H1 (cell line): ENCODE measurements at regions not wholly inside any gene's neighbourhood (a gene's known extent, or its start where the extent isn't known, plus 50 kb on each side); places are given as distances from the start of the nearest gene placed in this dataset.

ENCODE experiments used
- BACH1 ChIP-seq: IDR thresholded peaks from 2 replicates; pipeline ENCODE4 v1.6.1; 2012; ENCODE audit warnings: low read length, improper control_type of control experiment
- CBX5 ChIP-seq: fragments of 300-800, 300-1000 bp; sonication (generic); IDR thresholded peaks from 2 replicates; pipeline ENCODE4 v1.7.1; 2016; ENCODE audit warnings: antibody characterized with exemption, low read length, low read depth
- CHD7 ChIP-seq: fragments of 300-600 bp; sonication (generic); IDR thresholded peaks from 2 replicates; pipeline ENCODE4 v1.7.1; 2012; ENCODE audit warnings: low read length, moderate library complexity, mild to moderate bottlenecking, inconsistent platforms; ENCODE audit not compliant: insufficient replicate concordance
- CTCF ChIP-seq, 3 experiments: IDR thresholded peaks; 1 replicate in 2 of 3; 2 replicates in 1 of 3; pipeline versions ENCODE4 v1.5.1 to v1.6.1; 2011; ENCODE audit warnings: low read length in 3 of 3, mild to moderate bottlenecking in 3 of 3, inconsistent platforms in 2 of 3, low read depth in 1 of 3, moderate library complexity in 1 of 3; ENCODE audit not compliant: insufficient read depth in 1 of 3; ENCODE audit errors: control extremely low read depth in 1 of 3
- GABPA ChIP-seq: IDR thresholded peaks from 2 replicates; pipeline ENCODE4 v1.6.1; 2011; ENCODE audit warnings: mild to moderate bottlenecking, low read length, moderate library complexity, borderline replicate concordance; ENCODE audit not compliant: insufficient read depth
- KDM1A ChIP-seq: fragments of 200-600, 300-600 bp; sonication (generic); IDR thresholded peaks from 2 replicates; pipeline ENCODE4 v1.7.1; 2016; ENCODE audit warnings: mild to moderate bottlenecking, low read length, borderline replicate concordance
- KDM4A ChIP-seq: IDR thresholded peaks from one replicate; pipeline ENCODE4 v1.7.1; 2012; ENCODE audit warnings: low read depth, mild to moderate bottlenecking, moderate library complexity, low read length, inconsistent platforms; ENCODE audit not compliant: severe bottlenecking
- SIX5 ChIP-seq: IDR thresholded peaks from 2 replicates; pipeline ENCODE4 v1.6.1; 2011; ENCODE audit warnings: mild to moderate bottlenecking, low read depth, low read length
- TAF7 ChIP-seq: optimal IDR thresholded peaks from 2 replicates; pipeline ENCODE3; 2011; ENCODE audit warnings: low read depth, mild to moderate bottlenecking, inconsistent platforms, low read length, moderate library complexity, borderline replicate concordance

GRCh38 chr4:120491481-120491880 lies 424.8 kb upstream of the MAD2L1 start (continued):
- TF ChIP-seq CHD7, result no peak
- no peak for TF ChIP-seq KDM4A
- TF ChIP-seq CTCF (IDR thresholded peaks at IDR 0.05; ENCODE audit: control extremely low read depth in 1 of 3, insufficient read depth in 1 of 3, low read depth in 1 of 3, low read length in 3 of 3), result no peak
- no peak for TF ChIP-seq KDM1A
- TF ChIP-seq GABPA, result no peak
- no peak for TF ChIP-seq CBX5
- TF ChIP-seq BACH1, result no peak
- no peak for TF ChIP-seq TAF7
- no peak for TF ChIP-seq SIX5
